CD14-positive monocyte (primary cell): ENCODE measurements at regions not wholly inside any gene's neighbourhood (a gene's known extent, or its start where the extent isn't known, plus 50 kb on each side); places are given as distances from the start of the nearest gene placed in this dataset.

Source experiments
- DNase-seq, 3 donors: peaks; one replicate each; pipeline ENCODE4 v3.0.0-alpha.2; 2011 to 2022
- H2AFZ ChIP-seq: 2 replicates; pipeline ENCODE4 v1.6.0; 2012; ENCODE audit warnings: mild to moderate bottlenecking, low read depth, low read length, inconsistent platforms; ENCODE audit not compliant: insufficient read depth, poor library complexity, severe bottlenecking
- H3K27ac ChIP-seq, 2 donors: 1 replicate in 1 of 2; 2 replicates in 1 of 2; pipeline ENCODE4 v1.5.1; 2012 to 2013; ENCODE audit warnings: low read length in 2 of 2, control low read depth in 1 of 2, inconsistent platforms in 1 of 2, low read depth in 1 of 2, mild to moderate bottlenecking in 1 of 2
- H3K27me3 ChIP-seq, 2 donors: one replicate each; pipeline versions ENCODE4 v1.6.0 to v1.6.1; 2011 to 2013; ENCODE audit warnings: low read length in 2 of 2; ENCODE audit not compliant: control insufficient read depth in 2 of 2, insufficient read depth in 2 of 2
- H3K36me3 ChIP-seq, 2 donors: replicated peaks in 1 of 2; 1 replicate in 1 of 2; 2 replicates in 1 of 2; pipeline versions ENCODE4 v1.5.1 to v1.6.1; 2012 to 2013; ENCODE audit warnings: low read length in 2 of 2, control low read depth in 1 of 2, inconsistent platforms in 1 of 2, mild to moderate bottlenecking in 1 of 2; ENCODE audit not compliant: insufficient read depth in 2 of 2, control insufficient read depth in 1 of 2
- H3K4me1 ChIP-seq, 2 donors: 1 replicate in 1 of 2; 2 replicates in 1 of 2; pipeline versions ENCODE4 v1.5.1 to v1.6.1; 2012 to 2013; ENCODE audit warnings: low read length in 2 of 2, control low read depth in 1 of 2, inconsistent platforms in 1 of 2, mild to moderate bottlenecking in 1 of 2, moderate library complexity in 1 of 2; ENCODE audit not compliant: insufficient read depth in 2 of 2, control insufficient read depth in 1 of 2
- H3K4me2 ChIP-seq: replicated peaks from 2 replicates; pipeline ENCODE3; 2012; ENCODE audit warnings: low read length, moderate library complexity, mild to moderate bottlenecking; ENCODE audit not compliant: poor library complexity, severe bottlenecking; ENCODE audit errors: extremely low read depth
- H3K4me3 ChIP-seq, 3 experiments: fragments of 200-600 bp in 1 of 3; sonication (generic) in 1 of 3; replicated peaks in 1 of 3; 1 replicate in 2 of 3; 2 replicates in 1 of 3; pipeline ENCODE4 v1.5.1; 2011 to 2013; ENCODE audit warnings: low read length in 3 of 3, mild to moderate bottlenecking in 3 of 3, control low read depth in 2 of 3, low read depth in 2 of 3, inconsistent platforms in 1 of 3, moderate library complexity in 1 of 3
- H3K79me2 ChIP-seq: 2 replicates; pipeline ENCODE4 v1.6.0; 2012; ENCODE audit warnings: mild to moderate bottlenecking, control low read depth, inconsistent platforms, low read length, moderate library complexity; ENCODE audit not compliant: insufficient read depth
- H3K9ac ChIP-seq: 2 replicates; pipeline ENCODE4 v1.6.0; 2017; ENCODE audit warnings: low read length, mild to moderate bottlenecking; ENCODE audit not compliant: insufficient read depth, poor library complexity, severe bottlenecking
- H3K9me3 ChIP-seq, 2 donors: replicated peaks in 1 of 2; 1 replicate in 1 of 2; 2 replicates in 1 of 2; pipeline versions ENCODE4 v1.5.1 to v1.6.1; 2012 to 2013; ENCODE audit warnings: low read length in 2 of 2, control low read depth in 1 of 2; ENCODE audit not compliant: control insufficient read depth in 1 of 2, insufficient read depth in 1 of 2
- H4K20me1 ChIP-seq: 2 replicates; pipeline ENCODE4 v1.6.0; 2012; ENCODE audit warnings: mild to moderate bottlenecking, low read length, control low read depth, moderate library complexity; ENCODE audit not compliant: insufficient read depth
- H3K27ac Mint-ChIP-seq, 7 donors: one replicate each; pipeline ENCODE4 v1.8.0; 2020; ENCODE audit warnings: mild to moderate bottlenecking in 7 of 7, mixed read lengths in 7 of 7, moderate library complexity in 6 of 7, inconsistent platforms in 2 of 7
- H3K27me3 Mint-ChIP-seq, 3 donors: one replicate each; pipeline ENCODE4 v1.8.0; 2021 to 2022; ENCODE audit warnings: low read depth in 3 of 3, mild to moderate bottlenecking in 3 of 3, mixed read lengths in 3 of 3, moderate library complexity in 3 of 3, inconsistent platforms in 1 of 3
- H3K36me3 Mint-ChIP-seq, 2 donors: one replicate each; pipeline ENCODE4 v1.8.0; 2020; ENCODE audit warnings: mixed read lengths in 2 of 2, inconsistent platforms in 1 of 2, mild to moderate bottlenecking in 1 of 2
- H3K4me1 Mint-ChIP-seq: one replicate; pipeline ENCODE4 v1.8.0; 2020; ENCODE audit warnings: mild to moderate bottlenecking, mixed read lengths
- H3K4me3 Mint-ChIP-seq, 2 donors: one replicate each; pipeline ENCODE4 v1.8.0; 2020; ENCODE audit warnings: mild to moderate bottlenecking in 2 of 2, mixed read lengths in 2 of 2, moderate library complexity in 1 of 2
- H3K9me3 Mint-ChIP-seq, 7 donors: one replicate each; pipeline ENCODE4 v1.8.0; 2020 to 2022; ENCODE audit warnings: mixed read lengths in 7 of 7, mild to moderate bottlenecking in 6 of 7, moderate library complexity in 6 of 7, inconsistent platforms in 2 of 7
- WGBS: methylation state at CpG from one replicate; pipeline ENCODE4 v1.1.5; 2013; ENCODE audit warnings: missing lambda C conversion rate; ENCODE audit not compliant: insufficient coverage; 5-methylcytosine and 5-hydroxymethylcytosine counted together
- intact Hi-C, 2 donors: fragments of 100-400 bp; cut with micrococcal nuclease; formaldehyde crosslinking; loops; one replicate each; pipeline versions ENCODE4 v1.15.0 to v1.15.1; 2023
- TF ChIP-seq, protein P1 (sequence below): fragments of 200-600 bp; IDR thresholded peaks from one replicate; pipeline ENCODE4 v1.8.0; 2022; ENCODE audit warnings: antibody characterized with exemption, mild to moderate bottlenecking

DNA sequence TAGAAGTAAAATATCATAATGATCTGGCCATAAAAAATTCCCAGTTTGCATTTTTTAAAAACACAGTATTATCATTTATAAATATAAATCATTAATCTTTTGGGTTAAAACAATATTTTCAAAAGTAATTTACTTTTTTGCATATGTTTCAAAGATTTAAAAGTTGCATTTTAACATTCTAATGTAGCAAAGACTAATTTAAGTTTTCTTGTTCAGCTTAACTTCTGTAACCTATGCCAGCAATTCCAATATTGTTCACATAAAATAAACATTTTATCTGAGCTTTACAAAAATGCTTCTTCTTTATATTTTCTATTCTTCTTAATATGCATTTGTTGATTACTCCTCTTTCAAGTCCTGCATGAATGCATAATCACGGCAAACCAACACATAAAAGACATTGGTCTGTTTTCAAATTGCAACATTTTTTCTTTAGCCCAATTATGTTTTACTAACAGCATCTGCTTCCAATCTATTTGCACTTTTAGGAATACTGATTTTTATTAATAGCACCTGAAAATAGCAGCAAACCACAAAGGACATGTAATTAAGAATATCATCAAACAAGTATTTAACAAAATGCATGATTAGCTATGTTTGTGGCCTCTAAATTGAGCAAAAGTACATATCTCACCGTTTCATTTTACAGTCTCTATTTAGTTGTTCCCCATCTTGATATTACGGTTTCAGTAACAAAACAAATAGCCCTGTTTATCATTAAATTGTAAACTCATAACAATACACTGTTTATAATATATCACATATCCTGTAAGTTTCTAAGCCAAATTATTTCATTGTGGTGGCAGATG is 286.9 kb upstream of the NFE2L3 start:
- Histone ChIP-seq H4K20me1 (no peaks in the 10 kb centered on the region), H3K36me3 (no peaks in the 10 kb centered on the region), H3K9me3 (peaks cover 14 to 42% of the 10 kb centered on the region in 2 donors), H3K9ac (no peak overlapping the region), H3K27ac (no peak overlapping the region), H3K4me2 (no peak overlapping the region), H3K27me3 (peaks cover 95 to 100% of the 10 kb centered on the region in 2 donors), H2AFZ (no peak overlapping the region), H3K4me3 (no peak overlapping the region), H3K79me2 (no peaks in the 10 kb centered on the region), H3K4me1 (peaks cover 13 to 15% of the 10 kb centered on the region in 2 donors)
- H3K36me3 Mint-ChIP-seq = peaks cover 14 to 20% of the 10 kb centered on the region in 2 donors
- TF ChIP-seq, protein P1, sequence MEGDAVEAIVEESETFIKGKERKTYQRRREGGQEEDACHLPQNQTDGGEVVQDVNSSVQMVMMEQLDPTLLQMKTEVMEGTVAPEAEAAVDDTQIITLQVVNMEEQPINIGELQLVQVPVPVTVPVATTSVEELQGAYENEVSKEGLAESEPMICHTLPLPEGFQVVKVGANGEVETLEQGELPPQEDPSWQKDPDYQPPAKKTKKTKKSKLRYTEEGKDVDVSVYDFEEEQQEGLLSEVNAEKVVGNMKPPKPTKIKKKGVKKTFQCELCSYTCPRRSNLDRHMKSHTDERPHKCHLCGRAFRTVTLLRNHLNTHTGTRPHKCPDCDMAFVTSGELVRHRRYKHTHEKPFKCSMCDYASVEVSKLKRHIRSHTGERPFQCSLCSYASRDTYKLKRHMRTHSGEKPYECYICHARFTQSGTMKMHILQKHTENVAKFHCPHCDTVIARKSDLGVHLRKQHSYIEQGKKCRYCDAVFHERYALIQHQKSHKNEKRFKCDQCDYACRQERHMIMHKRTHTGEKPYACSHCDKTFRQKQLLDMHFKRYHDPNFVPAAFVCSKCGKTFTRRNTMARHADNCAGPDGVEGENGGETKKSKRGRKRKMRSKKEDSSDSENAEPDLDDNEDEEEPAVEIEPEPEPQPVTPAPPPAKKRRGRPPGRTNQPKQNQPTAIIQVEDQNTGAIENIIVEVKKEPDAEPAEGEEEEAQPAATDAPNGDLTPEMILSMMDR = no peak
- no peak for DNase-seq
- H3K4me1 Mint-ChIP-seq = peaks cover 23% of the 10 kb centered on the region
- no peak overlapping the region for H3K27ac Mint-ChIP-seq
- intact Hi-C loops = loop anchor here (5.0 kb wide), 4 partner anchors 1287 to 1307 kb away; partner anchors contain the start of genes HOXA10 (in 1 of the 2), HOXA3 (in 1 of the 2), HOXA7 (in 1 of the 2) and HOXA9 (in 1 of the 2)
- no CpG with 5 or more reads among the region's 3 CpGs for WGBS
- peak overlapping the region in 1 of 2 donors; percentile 56 for H3K4me3 Mint-ChIP-seq
- peaks cover 0 to 37% (median 9%) of the 10 kb centered on the region in 7 donors for H3K9me3 Mint-ChIP-seq
- H3K27me3 Mint-ChIP-seq = peaks cover 45 to 50% (median 47%) of the 10 kb centered on the region in 3 donors

DNA sequence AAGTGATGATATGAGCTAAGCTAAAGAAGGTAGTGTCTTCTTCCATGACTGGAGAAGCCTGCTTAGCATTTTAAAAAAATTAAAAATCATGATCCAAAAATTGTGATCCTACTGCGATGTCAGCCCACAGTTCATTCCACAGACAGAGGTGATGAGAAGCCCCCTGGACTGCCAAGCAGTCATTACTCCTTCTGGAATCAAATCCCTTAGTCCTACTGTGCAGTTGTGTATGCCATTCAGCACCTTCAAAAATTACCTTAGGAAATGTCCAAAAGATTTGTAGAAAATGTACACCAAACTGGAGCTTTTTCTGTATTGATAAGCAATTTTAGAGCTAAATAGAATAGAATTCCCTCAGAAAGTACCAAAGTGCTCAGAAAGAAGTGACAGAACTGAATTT is 283.5 kb upstream of the NFE2L3 start:
- intact Hi-C loops = no loop called here
- peaks cover 0 to 10% of the 10 kb centered on the region in 2 donors for H3K9me3 ChIP-seq
- H3K9me3 Mint-ChIP-seq = peaks cover 0 to 6% (median 2%) of the 10 kb centered on the region in 7 donors
- H3K4me2 ChIP-seq = no peak overlapping the region
- peaks cover 0 to 2% of the 10 kb centered on the region in 2 donors for H3K36me3 Mint-ChIP-seq
- H3K27ac Mint-ChIP-seq = peak overlapping the region in 1 of 7 donors; percentile 25
- no peaks in the 10 kb centered on the region for H3K4me1 ChIP-seq
- H3K27me3 Mint-ChIP-seq = peaks cover 65 to 71% (median 67%) of the 10 kb centered on the region in 3 donors
- no peaks in the 10 kb centered on the region for H3K79me2 ChIP-seq
- no peak overlapping the region for H3K9ac ChIP-seq
- no peaks in the 10 kb centered on the region for H4K20me1 ChIP-seq
- no peaks in the 10 kb centered on the region for H3K4me1 Mint-ChIP-seq
- H3K27me3 ChIP-seq = peaks cover 86 to 95% of the 10 kb centered on the region in 2 donors
- H3K4me3 Mint-ChIP-seq = peak overlapping the region in 1 of 2 donors; percentile 49
- no peak overlapping the region for H3K27ac ChIP-seq
- no peak overlapping the region for H3K4me3 ChIP-seq
- 100% methylated on average over 1 of the region's 1 CpG for WGBS
- no peaks in the 10 kb centered on the region for H3K36me3 ChIP-seq
- DNase-seq = no peak
- H2AFZ ChIP-seq = no peak overlapping the region
- TF ChIP-seq, protein P1 = no peak
